IPS DF 6.9 (cell line): ENCODE measurements at regions not wholly inside any gene's neighbourhood (a gene's known extent, or its start where the extent isn't known, plus 50 kb on each side); places are given as distances from the start of the nearest gene placed in this dataset.

Experiments
- DNase-seq: peaks from one replicate; pipeline ENCODE4 v3.0.0-alpha.2; 2013; ENCODE audit warnings: low read depth, low spot score
- H3K27ac ChIP-seq: one replicate; pipeline ENCODE4 v1.5.1; 2013; ENCODE audit warnings: low read length, control low read depth
- H3K27me3 ChIP-seq: 2 replicates; pipeline ENCODE4 v1.6.1; 2013; ENCODE audit warnings: mild to moderate bottlenecking, low read length; ENCODE audit not compliant: control insufficient read depth, insufficient read depth
- H3K36me3 ChIP-seq: 2 replicates; pipeline ENCODE4 v1.6.1; 2013; ENCODE audit warnings: low read length; ENCODE audit not compliant: control insufficient read depth, insufficient read depth
- H3K4me1 ChIP-seq: 2 replicates; pipeline ENCODE4 v1.6.1; 2013; ENCODE audit warnings: low read length; ENCODE audit not compliant: control insufficient read depth, insufficient read depth
- H3K4me3 ChIP-seq: 2 replicates; pipeline ENCODE4 v1.5.1; 2013; ENCODE audit warnings: mild to moderate bottlenecking, low read length
- H3K9me3 ChIP-seq: 2 replicates; pipeline ENCODE4 v1.6.1; 2013; ENCODE audit warnings: low read length, inconsistent platforms; ENCODE audit not compliant: control insufficient read depth, insufficient read depth
- WGBS: extraction: QIAGEN DNeasy Blood & Tissue Kit; methylation state at CpG from one replicate; pipeline ENCODE4 v1.1.7; 2013; ENCODE audit warnings: mixed read lengths, missing lambda C conversion rate; ENCODE audit not compliant: insufficient read length, insufficient coverage; 5-methylcytosine and 5-hydroxymethylcytosine counted together

- no peaks in the 10 kb centered on the region for H3K36me3 ChIP-seq
- no CpG with 5 or more reads among the region's 8 CpGs for WGBS
- no peaks in the 10 kb centered on the region for H3K27me3 ChIP-seq
- no peak overlapping the region for H3K27ac ChIP-seq
- H3K9me3 ChIP-seq, result no peaks in the 10 kb centered on the region
- no peak for DNase-seq
- H3K4me3 ChIP-seq, result no peak overlapping the region
- H3K4me1 ChIP-seq, result peaks cover 4% of the 10 kb centered on the region; the same call in 1 of the 2 replicates
These were observed 68.2 kb upstream of the TBX3 start for GRCh38 chr12:114752217-114752616.

- Histone ChIP-seq H3K36me3 (no peaks in the 10 kb centered on the region), H3K27me3 (no peaks in the 10 kb centered on the region), H3K9me3 (no peaks in the 10 kb centered on the region), H3K4me1 (peaks cover 4% of the 10 kb centered on the region), H3K27ac (no peak overlapping the region), H3K4me3 (no peak overlapping the region)
- DNase-seq, result no peak
- WGBS, result no CpG with 5 or more reads among the region's 2 CpGs
These were observed 67.7 kb upstream of the TBX3 start for GRCh38 chr12:114751712-114752111.

- no peak for DNase-seq
- WGBS, result no CpG with 5 or more reads among the region's 11 CpGs
These were observed 66.9 kb upstream of the TBX3 start for GRCh38 chr12:114750917-114751316.

GRCh38 chr12:114749065-114749464 lies 65.1 kb upstream of the TBX3 start:
- Histone ChIP-seq H3K9me3 (no peaks in the 10 kb centered on the region), H3K27me3 (no peaks in the 10 kb centered on the region), H3K27ac (no peak overlapping the region), H3K4me1 (peaks cover 4% of the 10 kb centered on the region), H3K4me3 (no peak overlapping the region), H3K36me3 (no peaks in the 10 kb centered on the region)
- no peak for DNase-seq
- WGBS, result no CpG with 5 or more reads among the region's 3 CpGs

More at GRCh38 chr12:114750917-114751316, 66.9 kb upstream of the TBX3 start:
- Histone ChIP-seq H3K27me3 (no peaks in the 10 kb centered on the region), H3K4me3 (no peak overlapping the region), H3K4me1 (peaks cover 4% of the 10 kb centered on the region), H3K27ac (no peak overlapping the region), H3K9me3 (no peaks in the 10 kb centered on the region), H3K36me3 (no peaks in the 10 kb centered on the region)

GRCh38 chr12:114747012-114747858 lies 63.3 kb upstream of the TBX3 start:
- Histone ChIP-seq H3K27me3 (no peaks in the 10 kb centered on the region), H3K36me3 (no peaks in the 10 kb centered on the region), H3K4me3 (no peak overlapping the region), H3K27ac (no peak overlapping the region), H3K4me1 (peaks cover 4% of the 10 kb centered on the region), H3K9me3 (no peaks in the 10 kb centered on the region)
- DNase-seq, result no peak
- WGBS, result no CpG with 5 or more reads among the region's 20 CpGs

- H3K27me3 ChIP-seq, result no peaks in the 10 kb centered on the region
- peaks cover under 1% of the 10 kb centered on the region; the same call in 1 of the 2 replicates for H3K4me1 ChIP-seq
- H3K36me3 ChIP-seq, result no peaks in the 10 kb centered on the region
- no CpG with 5 or more reads among the region's 6 CpGs for WGBS
- H3K4me3 ChIP-seq, result no peak overlapping the region
- DNase-seq, result no peak
- no peak overlapping the region for H3K27ac ChIP-seq
- H3K9me3 ChIP-seq, result no peaks in the 10 kb centered on the region
These were observed 62.5 kb upstream of the TBX3 start for GRCh38 chr12:114746297-114747011.

- Histone ChIP-seq H3K27ac (no peak overlapping the region), H3K9me3 (no peaks in the 10 kb centered on the region), H3K27me3 (no peaks in the 10 kb centered on the region), H3K4me1 (no peaks in the 10 kb centered on the region; the same call in 1 of the 2 replicates), H3K36me3 (no peaks in the 10 kb centered on the region), H3K4me3 (no peak overlapping the region)
- no peak for DNase-seq
- no CpG with 5 or more reads among the region's 15 CpGs for WGBS
These were observed 60.7 kb upstream of the TBX3 start for GRCh38 chr12:114744691-114745090.

- no peaks in the 10 kb centered on the region for H3K36me3 ChIP-seq
- no peaks in the 10 kb centered on the region for H3K27me3 ChIP-seq
- WGBS, result no CpG with 5 or more reads among the region's 6 CpGs
- DNase-seq, result no peak
- H3K4me1 ChIP-seq, result no peaks in the 10 kb centered on the region; the same call in 1 of the 2 replicates
- H3K4me3 ChIP-seq, result no peak overlapping the region
- H3K9me3 ChIP-seq, result no peaks in the 10 kb centered on the region
- H3K27ac ChIP-seq, result no peak overlapping the region
These were observed 60.3 kb upstream of the TBX3 start for GRCh38 chr12:114744285-114744684.

GRCh38 chr12:114743799-114744198 lies 59.8 kb upstream of the TBX3 start:
- Histone ChIP-seq H3K9me3 (no peaks in the 10 kb centered on the region), H3K4me1 (no peaks in the 10 kb centered on the region; the same call in 1 of the 2 replicates), H3K27me3 (no peaks in the 10 kb centered on the region), H3K4me3 (no peak overlapping the region), H3K27ac (no peak overlapping the region), H3K36me3 (no peaks in the 10 kb centered on the region)
- DNase-seq, result no peak
- WGBS, result no CpG with 5 or more reads among the region's 1 CpG

- no peaks in the 10 kb centered on the region; the same call in 1 of the 2 replicates for H3K4me1 ChIP-seq
- DNase-seq, result no peak
- H3K4me3 ChIP-seq, result no peak overlapping the region
- no peak overlapping the region for H3K27ac ChIP-seq
- no CpG with 5 or more reads among the region's 4 CpGs for WGBS
- H3K36me3 ChIP-seq, result no peaks in the 10 kb centered on the region
- H3K9me3 ChIP-seq, result no peaks in the 10 kb centered on the region
- no peaks in the 10 kb centered on the region for H3K27me3 ChIP-seq
These were observed 59.3 kb upstream of the TBX3 start for GRCh38 chr12:114743289-114743688.
